Suprapubic skin (tissue), 4 donors: ENCODE measurements at regions not wholly inside any gene's neighbourhood (a gene's known extent, or its start where the extent isn't known, plus 50 kb on each side); places are given as distances from the start of the nearest gene placed in this dataset.

Experiments
- DNase-seq, 2 donors: peaks; one replicate each; pipeline ENCODE4 v3.0.0-alpha.2; 2019; ENCODE audit warnings: low spot score in 2 of 2
- H3K27ac ChIP-seq: fragments of 200-600 bp; sonication (generic); one replicate; pipeline ENCODE4 v1.5.1; 2019
- H3K27me3 ChIP-seq: fragments of 200-600 bp; sonication (generic); one replicate; pipeline ENCODE4 v1.5.1; 2019
- H3K36me3 ChIP-seq: fragments of 200-600 bp; sonication (generic); one replicate; pipeline ENCODE4 v1.5.1; 2019
- H3K4me1 ChIP-seq: fragments of 200-600 bp; sonication (generic); one replicate; pipeline ENCODE4 v1.5.1; 2019
- H3K4me3 ChIP-seq: fragments of 200-600 bp; sonication (generic); one replicate; pipeline ENCODE4 v1.5.1; 2019; ENCODE audit warnings: mild to moderate bottlenecking
- H3K9me3 ChIP-seq: fragments of 200-600 bp; sonication (generic); one replicate; pipeline ENCODE4 v1.5.1; 2019
- EP300 ChIP-seq: sonication (generic); formaldehyde crosslinking; IDR thresholded peaks from one replicate; pipeline ENCODE4 v1.6.1; 2017; ENCODE audit warnings: antibody characterized with exemption
- POLR2A ChIP-seq, 2 donors: fragments of 450-650 bp; IDR thresholded peaks; one replicate each; pipeline ENCODE4 v1.6.1; 2017; ENCODE audit warnings: antibody characterized with exemption in 2 of 2, mild to moderate bottlenecking in 2 of 2, moderate library complexity in 2 of 2
- POLR2AphosphoS5 ChIP-seq, 3 donors: sonication (generic); formaldehyde crosslinking; IDR thresholded peaks; one replicate each; pipeline ENCODE4 v1.6.1; 2017; ENCODE audit warnings: antibody characterized with exemption in 3 of 3
- WGBS: methylation state at CpG from one replicate; pipeline ENCODE4 v1.1.5; 2018; 5-methylcytosine and 5-hydroxymethylcytosine counted together
- TF ChIP-seq, protein P1 (sequence below), 2 donors: fragments of 200-600 bp in 1 of 2; fragments of 450-650 bp in 1 of 2; sonication (generic) in 1 of 2; IDR thresholded peaks; one replicate each; pipeline ENCODE4 v1.5.1; 2016 to 2019; ENCODE audit warnings: antibody characterized with exemption in 2 of 2, mild to moderate bottlenecking in 1 of 2, moderate library complexity in 1 of 2

- TF ChIP-seq, protein P1, sequence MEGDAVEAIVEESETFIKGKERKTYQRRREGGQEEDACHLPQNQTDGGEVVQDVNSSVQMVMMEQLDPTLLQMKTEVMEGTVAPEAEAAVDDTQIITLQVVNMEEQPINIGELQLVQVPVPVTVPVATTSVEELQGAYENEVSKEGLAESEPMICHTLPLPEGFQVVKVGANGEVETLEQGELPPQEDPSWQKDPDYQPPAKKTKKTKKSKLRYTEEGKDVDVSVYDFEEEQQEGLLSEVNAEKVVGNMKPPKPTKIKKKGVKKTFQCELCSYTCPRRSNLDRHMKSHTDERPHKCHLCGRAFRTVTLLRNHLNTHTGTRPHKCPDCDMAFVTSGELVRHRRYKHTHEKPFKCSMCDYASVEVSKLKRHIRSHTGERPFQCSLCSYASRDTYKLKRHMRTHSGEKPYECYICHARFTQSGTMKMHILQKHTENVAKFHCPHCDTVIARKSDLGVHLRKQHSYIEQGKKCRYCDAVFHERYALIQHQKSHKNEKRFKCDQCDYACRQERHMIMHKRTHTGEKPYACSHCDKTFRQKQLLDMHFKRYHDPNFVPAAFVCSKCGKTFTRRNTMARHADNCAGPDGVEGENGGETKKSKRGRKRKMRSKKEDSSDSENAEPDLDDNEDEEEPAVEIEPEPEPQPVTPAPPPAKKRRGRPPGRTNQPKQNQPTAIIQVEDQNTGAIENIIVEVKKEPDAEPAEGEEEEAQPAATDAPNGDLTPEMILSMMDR (IDR thresholded peaks at IDR 0.05): no peak
- no peak for TF ChIP-seq POLR2A (IDR thresholded peaks at IDR 0.05)
- DNase-seq: no peak
- Histone ChIP-seq H3K36me3 (no peaks in the 10 kb centered on the region), H3K27me3 (no peaks in the 10 kb centered on the region), H3K27ac (no peak overlapping the region), H3K4me1 (no peaks in the 10 kb centered on the region), H3K4me3 (no peak overlapping the region), H3K9me3 (no peaks in the 10 kb centered on the region)
- WGBS: 23% methylated on average over 2 of the region's 2 CpGs
Measured at GRCh38 chr5:9977070-9977469, 272.6 kb downstream of the ATPSCKMT start.

GRCh38 chr5:9976621-9977020 is 273.1 kb downstream of the ATPSCKMT start:
- no peak overlapping the region for H3K27ac ChIP-seq
- H3K4me3 ChIP-seq: no peak overlapping the region
- H3K9me3 ChIP-seq: no peaks in the 10 kb centered on the region
- DNase-seq: no peak
- TF ChIP-seq POLR2AphosphoS5 (IDR thresholded peaks at IDR 0.05) (no peak), EP300 (no peak)
- no peaks in the 10 kb centered on the region for H3K27me3 ChIP-seq
- 75% methylated on average over 3 of the region's 3 CpGs for WGBS
- H3K4me1 ChIP-seq: no peaks in the 10 kb centered on the region
- no peaks in the 10 kb centered on the region for H3K36me3 ChIP-seq

DNA sequence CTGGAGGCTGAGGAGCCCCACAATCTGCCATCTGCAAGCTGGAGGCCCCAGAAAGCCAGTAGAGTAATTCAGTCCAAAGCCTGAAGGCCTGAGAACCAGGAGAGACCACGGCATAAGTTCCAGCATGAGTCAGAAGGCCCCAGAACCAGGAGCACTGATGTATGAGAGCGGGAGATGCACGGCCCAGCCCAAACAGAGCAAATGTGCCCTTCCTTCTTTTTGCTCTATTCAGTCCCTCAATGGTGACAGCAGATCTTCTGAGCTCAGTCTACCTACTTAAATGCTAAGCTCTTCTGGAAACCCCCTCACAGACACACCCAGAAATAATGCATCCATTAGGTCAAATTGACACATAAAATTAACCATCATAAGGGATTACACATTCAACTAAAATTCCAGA is 277.6 kb downstream of the ATPSCKMT start:
- 84% methylated on average over 3 of the region's 3 CpGs for WGBS
- H3K4me3 ChIP-seq: no peak overlapping the region
- H3K27me3 ChIP-seq: no peaks in the 10 kb centered on the region
- no peak overlapping the region for H3K27ac ChIP-seq
- H3K4me1 ChIP-seq: no peaks in the 10 kb centered on the region
- no peaks in the 10 kb centered on the region for H3K36me3 ChIP-seq
- no peak for DNase-seq
- TF ChIP-seq POLR2AphosphoS5 (IDR thresholded peaks at IDR 0.05): no peak
- TF ChIP-seq EP300: no peak
- TF ChIP-seq POLR2A (IDR thresholded peaks at IDR 0.05): no peak
- TF ChIP-seq, protein P1 (IDR thresholded peaks at IDR 0.05): no peak
- H3K9me3 ChIP-seq: peaks cover 4% of the 10 kb centered on the region

DNA sequence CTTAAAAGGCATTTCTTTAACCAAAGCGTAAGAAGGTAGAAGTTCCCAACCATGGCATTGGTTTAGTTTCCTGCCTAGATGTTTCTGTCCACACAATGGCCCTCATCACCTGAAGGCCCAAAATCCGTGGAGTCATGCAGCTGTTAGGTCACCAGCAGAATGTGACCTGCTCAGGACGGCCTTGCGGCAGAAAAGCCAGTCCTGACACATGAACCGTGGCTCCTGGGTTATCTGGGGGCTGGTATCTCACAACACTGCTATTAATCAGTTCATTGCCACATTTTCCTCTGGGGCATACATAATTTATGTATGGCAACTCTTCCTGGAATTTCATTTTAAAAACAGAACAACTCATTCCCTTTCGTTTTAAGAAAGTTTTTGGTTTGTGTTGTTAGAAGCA is 278.4 kb downstream of the ATPSCKMT start:
- Histone ChIP-seq H3K36me3 (no peaks in the 10 kb centered on the region), H3K27me3 (no peaks in the 10 kb centered on the region), H3K27ac (no peak overlapping the region), H3K4me1 (no peaks in the 10 kb centered on the region), H3K4me3 (no peak overlapping the region), H3K9me3 (peaks cover 4% of the 10 kb centered on the region)
- no peak for TF ChIP-seq POLR2A (IDR thresholded peaks at IDR 0.05)
- TF ChIP-seq, protein P1 (IDR thresholded peaks at IDR 0.05): no peak
- no peak for DNase-seq
- WGBS: 40% methylated on average over 6 of the region's 6 CpGs

GRCh38 chr5:9958914-9959313 is 290.8 kb downstream of the ATPSCKMT start:
- no peak for DNase-seq
- Histone ChIP-seq H3K36me3 (no peaks in the 10 kb centered on the region), H3K4me3 (no peak overlapping the region), H3K9me3 (no peaks in the 10 kb centered on the region), H3K27ac (no peak overlapping the region), H3K27me3 (no peaks in the 10 kb centered on the region), H3K4me1 (no peaks in the 10 kb centered on the region)
- TF ChIP-seq POLR2AphosphoS5 (IDR thresholded peaks at IDR 0.05) (no peak), EP300 (no peak), POLR2A (IDR thresholded peaks at IDR 0.05) (no peak)
- TF ChIP-seq, protein P1 (IDR thresholded peaks at IDR 0.05): no peak
- 71% methylated on average over 5 of the region's 5 CpGs for WGBS

DNA sequence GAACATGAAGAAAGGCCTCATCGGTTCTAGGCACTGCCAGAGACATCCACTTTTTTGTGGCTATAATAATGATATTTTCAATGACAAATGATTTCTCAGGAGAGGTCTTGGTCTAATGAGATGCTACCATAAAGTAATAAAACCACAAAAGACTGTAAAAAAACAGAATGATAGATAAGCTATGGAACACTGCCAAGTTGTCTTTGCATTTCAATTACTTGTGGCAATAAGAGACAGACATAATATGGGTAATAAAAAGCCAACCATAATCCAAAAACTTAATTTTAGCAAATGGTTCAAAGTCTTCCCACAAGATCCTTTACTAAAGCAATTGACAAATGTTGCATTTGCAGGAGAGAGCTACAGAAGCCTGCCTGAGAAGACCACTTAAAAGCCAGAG is 292.5 kb downstream of the ATPSCKMT start:
- H3K27me3 ChIP-seq: no peaks in the 10 kb centered on the region
- no peak overlapping the region for H3K27ac ChIP-seq
- no peak for DNase-seq
- H3K36me3 ChIP-seq: no peaks in the 10 kb centered on the region
- TF ChIP-seq, protein P1 (IDR thresholded peaks at IDR 0.05): no peak
- TF ChIP-seq POLR2A (IDR thresholded peaks at IDR 0.05) (no peak), EP300 (no peak), POLR2AphosphoS5 (IDR thresholded peaks at IDR 0.05) (no peak)
- no peaks in the 10 kb centered on the region for H3K9me3 ChIP-seq
- WGBS: 96% methylated on average over 1 of the region's 1 CpG
- H3K4me1 ChIP-seq: no peaks in the 10 kb centered on the region
- no peak overlapping the region for H3K4me3 ChIP-seq
